ENCODE measurements at regions not wholly inside any gene's neighbourhood (a gene's known extent, or its start where the extent isn't known, plus 50 kb on each side); places are given as distances from the start of the nearest gene placed in this dataset.

GRCh38 chr19:27780367-27781075 is 1432.4 kb downstream of the UQCRFS1 start:
- no peak for DNase-seq

GRCh38 chr19:27779954-27780353 is 1433.0 kb downstream of the UQCRFS1 start:
- no peak for DNase-seq

- no peak for DNase-seq
These were observed 1435.2 kb downstream of the UQCRFS1 start for GRCh38 chr19:27777726-27778125.

- no peak for DNase-seq
These were observed 1435.7 kb downstream of the UQCRFS1 start for GRCh38 chr19:27777242-27777641.

GRCh38 chr19:27776524-27776923 is 1436.4 kb downstream of the UQCRFS1 start:
- DNase-seq = no peak

- no peak for DNase-seq
These were observed 1436.9 kb downstream of the UQCRFS1 start for GRCh38 chr19:27776020-27776419.

- no peak for DNase-seq
These were observed 1437.6 kb downstream of the UQCRFS1 start for GRCh38 chr19:27775395-27775794.

GRCh38 chr19:27774827-27775226 is 1438.1 kb downstream of the UQCRFS1 start:
- DNase-seq = no peak

- DNase-seq = no peak
These were observed 1438.6 kb downstream of the UQCRFS1 start for GRCh38 chr19:27774337-27774736.

GRCh38 chr19:27773318-27774094 is 1439.4 kb downstream of the UQCRFS1 start:
- no peak for DNase-seq

- no peak for DNase-seq
These were observed 1440.9 kb downstream of the UQCRFS1 start for GRCh38 chr19:27772059-27772458.

- no peak for DNase-seq
These were observed 1442.9 kb downstream of the UQCRFS1 start for GRCh38 chr19:27770095-27770494.

- DNase-seq = no peak
These were observed 1445.7 kb downstream of the UQCRFS1 start for GRCh38 chr19:27767234-27767633.

- no peak for DNase-seq
These were observed 1446.8 kb downstream of the UQCRFS1 start for GRCh38 chr19:27765912-27766725.

GRCh38 chr19:27765397-27765796 is 1447.6 kb downstream of the UQCRFS1 start:
- DNase-seq = no peak

- DNase-seq = no peak
These were observed 1448.7 kb downstream of the UQCRFS1 start for GRCh38 chr19:27764186-27764804.

- no peak for DNase-seq
These were observed 1450.0 kb downstream of the UQCRFS1 start for GRCh38 chr19:27762933-27763332.

- DNase-seq = no peak
These were observed 1453.1 kb downstream of the UQCRFS1 start for GRCh38 chr19:27759896-27760295.

GRCh38 chr19:27758626-27759505 is 1454.1 kb downstream of the UQCRFS1 start:
- no peak for DNase-seq

GRCh38 chr19:27754700-27755099 is 1458.3 kb downstream of the UQCRFS1 start:
- no peak for DNase-seq

GRCh38 chr19:27753622-27754021 is 1459.3 kb downstream of the UQCRFS1 start:
- no peak for DNase-seq
